Epithelial cell of proximal tubule (primary cell): ENCODE measurements at regions not wholly inside any gene's neighbourhood (a gene's known extent, or its start where the extent isn't known, plus 50 kb on each side); places are given as distances from the start of the nearest gene placed in this dataset.

ENCODE experiments used
- DNase-seq: peaks from one replicate; pipeline ENCODE4 v3.0.0-alpha.2; 2011; ENCODE audit warnings: low read depth
- H3K4me3 ChIP-seq: 2 replicates; pipeline ENCODE4 v1.5.1; 2011; ENCODE audit warnings: low read depth, mild to moderate bottlenecking, low read length
- TF ChIP-seq, protein P1 (sequence below): conservative IDR thresholded peaks from 2 replicates; pipeline ENCODE4 v1.5.1; 2012; ENCODE audit warnings: low read depth, mild to moderate bottlenecking, low read length

DNA sequence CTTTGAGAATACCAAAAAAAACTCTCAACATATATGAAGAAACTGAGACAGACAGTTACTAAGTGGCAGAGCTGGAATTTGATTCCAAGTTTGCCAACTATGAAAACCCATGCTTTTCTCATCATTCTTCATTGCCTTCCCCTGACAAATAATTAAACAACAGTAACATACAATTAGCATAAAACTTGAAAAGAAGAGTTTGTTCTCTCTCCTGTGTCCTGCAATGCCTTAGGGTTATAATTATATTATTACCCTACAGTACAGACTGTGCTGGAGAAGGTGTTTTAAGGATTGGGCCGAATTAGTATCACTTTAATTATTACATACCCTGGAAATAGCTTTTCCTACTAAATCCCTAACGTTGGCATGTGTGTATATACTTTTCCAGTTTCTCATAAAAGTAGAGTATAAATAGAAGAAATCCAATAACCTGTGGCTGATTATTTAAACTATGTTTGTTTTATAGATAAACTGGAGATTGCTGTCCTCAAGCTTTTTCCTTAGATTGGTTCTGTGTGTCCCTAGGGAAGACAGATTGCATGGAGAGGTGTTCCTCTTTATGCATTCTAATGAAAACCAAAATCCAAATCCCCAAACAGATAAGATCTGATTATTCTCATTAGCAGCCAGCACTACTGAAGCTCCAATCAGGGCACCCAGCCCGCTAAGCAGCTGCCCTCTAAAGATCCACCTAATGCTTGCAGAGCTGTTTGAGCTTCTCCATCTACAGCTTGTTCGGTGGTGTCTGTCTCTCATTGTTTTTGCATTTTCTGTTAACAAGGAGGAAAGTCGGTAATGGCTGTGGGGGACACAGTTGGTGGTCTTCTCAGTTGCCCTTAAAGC lies 156.3 kb downstream of the TM2D1 start:
- H3K4me3 ChIP-seq, result no peak overlapping the region
- TF ChIP-seq, protein P1, sequence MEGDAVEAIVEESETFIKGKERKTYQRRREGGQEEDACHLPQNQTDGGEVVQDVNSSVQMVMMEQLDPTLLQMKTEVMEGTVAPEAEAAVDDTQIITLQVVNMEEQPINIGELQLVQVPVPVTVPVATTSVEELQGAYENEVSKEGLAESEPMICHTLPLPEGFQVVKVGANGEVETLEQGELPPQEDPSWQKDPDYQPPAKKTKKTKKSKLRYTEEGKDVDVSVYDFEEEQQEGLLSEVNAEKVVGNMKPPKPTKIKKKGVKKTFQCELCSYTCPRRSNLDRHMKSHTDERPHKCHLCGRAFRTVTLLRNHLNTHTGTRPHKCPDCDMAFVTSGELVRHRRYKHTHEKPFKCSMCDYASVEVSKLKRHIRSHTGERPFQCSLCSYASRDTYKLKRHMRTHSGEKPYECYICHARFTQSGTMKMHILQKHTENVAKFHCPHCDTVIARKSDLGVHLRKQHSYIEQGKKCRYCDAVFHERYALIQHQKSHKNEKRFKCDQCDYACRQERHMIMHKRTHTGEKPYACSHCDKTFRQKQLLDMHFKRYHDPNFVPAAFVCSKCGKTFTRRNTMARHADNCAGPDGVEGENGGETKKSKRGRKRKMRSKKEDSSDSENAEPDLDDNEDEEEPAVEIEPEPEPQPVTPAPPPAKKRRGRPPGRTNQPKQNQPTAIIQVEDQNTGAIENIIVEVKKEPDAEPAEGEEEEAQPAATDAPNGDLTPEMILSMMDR, result no peak
- no peak for DNase-seq

DNA sequence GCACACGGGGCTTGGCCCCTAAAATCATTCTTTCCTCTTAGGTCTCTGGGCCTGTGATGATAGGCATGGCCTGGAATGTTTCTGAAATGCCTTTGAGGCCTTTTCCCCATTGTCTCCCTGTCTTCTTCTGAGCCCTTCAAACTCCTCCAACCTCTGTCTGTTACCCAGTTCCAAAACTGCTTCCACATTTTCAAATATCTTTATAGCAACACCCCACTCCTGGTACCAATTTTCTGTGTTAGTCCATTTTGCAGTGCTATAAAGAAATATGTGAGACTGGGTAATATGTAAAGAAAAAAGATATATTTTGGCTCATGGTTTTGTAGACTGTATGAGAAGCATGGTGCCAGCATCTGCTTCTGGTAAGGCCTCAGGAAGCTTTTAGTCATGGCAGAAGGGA lies 158.8 kb downstream of the TM2D1 start:
- no peak for DNase-seq
- TF ChIP-seq, protein P1, result no peak
- H3K4me3 ChIP-seq, result no peak overlapping the region

DNA sequence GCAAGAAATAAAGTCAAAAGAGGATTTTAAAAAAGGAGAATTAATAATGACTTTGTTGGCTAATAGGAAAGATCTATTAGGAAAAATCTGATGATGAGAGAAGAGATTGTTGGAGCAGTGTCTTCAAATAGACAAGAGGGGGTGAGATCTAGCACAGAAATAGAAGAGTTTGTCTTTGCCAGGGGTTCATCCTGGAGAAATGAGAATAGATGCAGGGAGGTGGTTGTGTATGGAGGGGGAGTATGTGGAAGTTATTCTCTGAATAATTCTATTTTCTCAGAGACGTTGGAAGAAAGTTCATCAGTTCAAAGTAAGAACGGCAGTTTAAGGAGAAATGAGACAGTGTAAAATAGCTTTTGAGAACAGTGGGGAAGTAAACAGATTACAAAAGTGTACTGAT lies 161.3 kb downstream of the TM2D1 start:
- TF ChIP-seq, protein P1, result no peak
- H3K4me3 ChIP-seq, result no peak overlapping the region
- no peak for DNase-seq

DNA sequence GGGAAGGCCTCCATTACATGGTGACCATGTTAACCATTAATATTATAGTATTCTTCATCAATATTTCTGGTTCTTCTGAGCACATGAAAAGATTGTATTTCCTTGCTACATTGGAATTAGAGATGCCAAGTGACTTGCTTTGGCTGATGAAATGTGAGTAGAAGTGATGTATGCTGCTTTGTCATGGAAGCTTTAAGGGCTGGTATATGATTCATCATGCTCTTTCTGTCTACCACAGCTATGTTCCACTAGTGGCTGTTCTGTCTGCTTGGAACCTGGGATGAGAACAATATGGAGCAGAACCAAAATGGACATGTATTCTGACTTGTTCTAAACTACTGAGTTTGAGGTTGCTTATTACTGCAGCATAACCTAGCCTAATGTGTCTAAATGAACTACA lies 163.3 kb downstream of the TM2D1 start:
- DNase-seq, result no peak
- H3K4me3 ChIP-seq, result no peak overlapping the region

DNA sequence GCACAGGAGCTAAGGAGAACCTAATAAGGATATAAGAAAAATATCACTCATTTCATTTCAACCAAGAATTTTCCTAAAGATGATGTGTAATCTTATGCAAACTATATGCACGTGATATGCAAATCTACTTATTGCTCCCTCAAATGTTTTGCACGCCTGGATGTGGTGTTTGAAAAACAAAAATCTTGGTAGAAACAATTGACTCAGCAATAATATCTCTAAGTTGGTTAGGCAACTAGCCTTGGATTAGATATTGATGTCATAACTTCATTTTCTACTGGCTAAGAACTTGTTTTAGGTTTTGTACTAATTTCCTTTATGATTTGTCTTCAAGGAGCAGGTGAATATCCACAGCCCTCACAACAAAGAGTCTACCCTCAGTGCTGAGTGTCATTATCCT lies 164.6 kb downstream of the TM2D1 start:
- TF ChIP-seq, protein P1, result no peak
- no peak for DNase-seq
- no peak overlapping the region for H3K4me3 ChIP-seq

More for the DNA sequence above, 163.3 kb downstream of the TM2D1 start:
- TF ChIP-seq, protein P1, result no peak

DNA sequence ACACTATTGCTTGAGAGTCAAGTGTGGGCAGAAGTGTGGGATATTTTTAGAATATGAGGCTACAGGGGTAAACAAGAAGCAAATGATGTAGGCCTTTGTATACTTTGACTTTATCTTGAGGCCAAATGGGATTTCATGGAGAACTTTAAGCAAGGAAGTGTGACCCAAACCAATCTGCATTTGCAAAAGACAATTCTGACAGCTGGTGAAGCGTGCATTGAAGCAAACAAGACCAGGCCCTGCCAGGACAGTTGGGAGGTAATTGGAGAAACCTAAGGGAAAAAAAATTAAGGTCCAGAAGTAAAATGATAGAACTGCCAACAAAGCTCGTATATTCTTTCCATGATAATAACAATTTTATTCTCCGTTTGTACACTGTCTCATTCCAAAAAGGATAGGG lies 168.3 kb downstream of the TM2D1 start:
- TF ChIP-seq, protein P1, result no peak
- DNase-seq, result no peak
- no peak overlapping the region for H3K4me3 ChIP-seq

DNA sequence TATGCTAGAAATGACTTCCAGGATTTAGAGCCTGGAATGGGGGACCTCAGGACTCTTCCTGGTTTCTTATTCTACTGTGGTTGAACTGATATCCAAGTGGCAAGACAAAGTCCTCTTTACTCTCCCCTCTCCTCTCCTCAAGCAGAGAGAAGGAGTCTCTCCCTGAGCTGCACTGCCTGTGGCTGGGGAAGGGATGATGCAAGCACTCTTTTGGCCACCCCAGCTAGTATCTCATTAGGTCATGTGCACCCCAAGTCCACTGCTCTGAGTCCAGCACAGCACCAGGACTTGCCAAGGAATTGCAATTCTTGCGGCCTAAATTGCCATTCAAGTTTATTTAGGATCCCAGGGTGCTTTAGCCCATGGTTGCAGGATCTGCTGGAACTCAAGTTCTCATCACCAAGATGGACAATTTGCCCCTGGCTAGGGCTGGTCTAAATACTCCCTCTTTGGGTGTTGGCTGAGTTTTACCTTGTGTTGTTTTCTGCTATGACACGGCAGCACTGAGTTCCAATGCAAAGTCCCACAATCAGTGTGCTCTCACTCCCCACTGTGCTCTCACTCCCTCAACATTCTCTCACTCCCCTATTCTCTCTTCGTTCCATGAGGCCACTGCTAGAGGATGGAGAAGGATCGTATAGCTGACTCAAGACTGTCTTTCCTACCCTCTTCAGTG lies 172.2 kb downstream of the TM2D1 start:
- TF ChIP-seq, protein P1, result no peak
- DNase-seq, result no peak

More for the DNA sequence above, 172.2 kb downstream of the TM2D1 start:
- no peak overlapping the region for H3K4me3 ChIP-seq
